Islet of Langerhans (tissue), 1 donor: ENCODE measurements at regions not wholly inside any gene's neighbourhood (a gene's known extent, or its start where the extent isn't known, plus 50 kb on each side); places are given as distances from the start of the nearest gene placed in this dataset.

Experiments used
- FAIRE-seq: peaks from one replicate; lab custom pipeline; 2011; peaks lifted over from hg19 to GRCh38; lab: Jason Lieb, UNC

GRCh38 chr7:46864716-46865115 is 717.2 kb downstream of the TNS3 start:
- FAIRE-seq, result no peak

- FAIRE-seq, result no peak
Observed at GRCh38 chr7:46859963-46860475, 721.9 kb downstream of the TNS3 start.

- no peak for FAIRE-seq
Observed at GRCh38 chr7:46855851-46856250, 726.1 kb downstream of the TNS3 start.

- no peak for FAIRE-seq
Observed at GRCh38 chr7:46854958-46855473, 726.9 kb downstream of the TNS3 start.

- FAIRE-seq, result no peak
Observed at GRCh38 chr7:46853451-46853850, 728.5 kb downstream of the TNS3 start.

- FAIRE-seq, result no peak
Observed at GRCh38 chr7:46852795-46853194, 729.1 kb downstream of the TNS3 start.

- FAIRE-seq, result no peak
Observed at GRCh38 chr7:46850563-46851330, 731.2 kb downstream of the TNS3 start.

GRCh38 chr7:46848944-46849343 is 733.0 kb downstream of the TNS3 start:
- no peak for FAIRE-seq

GRCh38 chr7:46848311-46848710 is 733.6 kb downstream of the TNS3 start:
- FAIRE-seq, result no peak

- FAIRE-seq, result no peak
Observed at GRCh38 chr7:46847126-46847525, 734.8 kb downstream of the TNS3 start.

- no peak for FAIRE-seq
Observed at GRCh38 chr7:46844486-46844885, 737.4 kb downstream of the TNS3 start.

GRCh38 chr7:46841248-46841647 is 740.7 kb downstream of the TNS3 start:
- FAIRE-seq, result no peak

- no peak for FAIRE-seq
Observed at GRCh38 chr7:46839651-46840050, 742.3 kb downstream of the TNS3 start.

GRCh38 chr7:46838463-46838862 is 743.4 kb downstream of the TNS3 start:
- no peak for FAIRE-seq

GRCh38 chr7:46835556-46835955 is 746.4 kb downstream of the TNS3 start:
- no peak for FAIRE-seq

GRCh38 chr7:46834921-46835320 is 747.0 kb downstream of the TNS3 start:
- FAIRE-seq, result no peak

- FAIRE-seq, result no peak
Observed at GRCh38 chr7:46833197-46833596, 748.7 kb downstream of the TNS3 start.

GRCh38 chr7:46832136-46832535 is 749.8 kb downstream of the TNS3 start:
- FAIRE-seq, result no peak

- FAIRE-seq, result no peak
Observed at GRCh38 chr7:46819819-46820218, 762.1 kb downstream of the TNS3 start.

- no peak for FAIRE-seq
Observed at GRCh38 chr7:46814516-46815250, 767.2 kb downstream of the TNS3 start.

- FAIRE-seq, result no peak
Observed at GRCh38 chr7:46812101-46812675, 769.7 kb downstream of the TNS3 start.

- FAIRE-seq, result no peak
Observed at GRCh38 chr7:46811529-46811928, 770.4 kb downstream of the TNS3 start.

GRCh38 chr7:46810986-46811385 is 770.9 kb downstream of the TNS3 start:
- FAIRE-seq, result no peak
